KMS-11 (cell line): ENCODE measurements at regions not wholly inside any gene's neighbourhood (a gene's known extent, or its start where the extent isn't known, plus 50 kb on each side); places are given as distances from the start of the nearest gene placed in this dataset.

Source experiments
- H2AFZ ChIP-seq: fragments of 200-600 bp; sonication (generic); 2 replicates; pipeline ENCODE4 v1.6.1; 2016; ENCODE audit warnings: antibody characterized with exemption, mixed run types, low read depth
- H3K27ac ChIP-seq: fragments of 200-600 bp; sonication (generic); 2 replicates; pipeline ENCODE4 v1.6.1; 2016; ENCODE audit warnings: mild to moderate bottlenecking, mixed run types
- H3K27me3 ChIP-seq: fragments of 200-600 bp; sonication (generic); 2 replicates; pipeline ENCODE4 v1.6.1; 2017; ENCODE audit warnings: mild to moderate bottlenecking, low read depth, mixed run types, moderate library complexity; ENCODE audit not compliant: insufficient read depth
- H3K36me3 ChIP-seq: fragments of 200-600 bp; sonication (generic); 2 replicates; pipeline ENCODE4 v1.6.1; 2017; ENCODE audit warnings: mild to moderate bottlenecking, mixed run types; ENCODE audit not compliant: insufficient read depth
- H3K4me1 ChIP-seq: fragments of 200-600 bp; sonication (generic); 2 replicates; pipeline ENCODE4 v1.6.1; 2016; ENCODE audit warnings: mild to moderate bottlenecking, low read depth, mixed run types; ENCODE audit not compliant: poor library complexity, severe bottlenecking
- H3K4me2 ChIP-seq: fragments of 200-600 bp; sonication (generic); 2 replicates; pipeline ENCODE4 v1.7.0; 2016; ENCODE audit warnings: mild to moderate bottlenecking, mixed run types
- H3K4me3 ChIP-seq: fragments of 200-600 bp; sonication (generic); IDR thresholded peaks from 2 replicates; pipeline ENCODE4 v1.6.1; 2017; ENCODE audit warnings: low read depth, low read length, mixed read lengths; ENCODE audit not compliant: insufficient read depth
- H3K79me2 ChIP-seq: fragments of 200-600 bp; sonication (generic); 2 replicates; pipeline ENCODE4 v1.6.1; 2016; ENCODE audit warnings: low read depth, mixed run types; ENCODE audit not compliant: insufficient read depth
- H3K9ac ChIP-seq: fragments of 200-600 bp; sonication (generic); 2 replicates; pipeline ENCODE4 v1.6.1; 2016; ENCODE audit warnings: mild to moderate bottlenecking, mixed run types
- H4K20me1 ChIP-seq: fragments of 200-600 bp; sonication (generic); 2 replicates; pipeline ENCODE4 v1.6.1; 2016; ENCODE audit warnings: mild to moderate bottlenecking, mixed run types; ENCODE audit not compliant: insufficient read depth
- CTCF ChIP-seq: fragments of 200-600 bp; sonication (generic); conservative IDR thresholded peaks from 2 replicates; pipeline ENCODE4 v1.6.1; 2017; ENCODE audit warnings: low read depth, mild to moderate bottlenecking, antibody characterized with exemption, low read length, moderate library complexity, mixed read lengths

GRCh38 chr14:37842106-37842505 lies 246.7 kb downstream of the TTC6 start:
- Histone ChIP-seq H4K20me1 (no peaks in the 10 kb centered on the region), H3K79me2 (no peaks in the 10 kb centered on the region), H3K36me3 (no peaks in the 10 kb centered on the region), H3K27ac (no peak overlapping the region), H3K4me3 (no peak overlapping the region), H3K4me2 (no peak overlapping the region), H3K4me1 (no peaks in the 10 kb centered on the region), H3K9ac (no peak overlapping the region), H2AFZ (no peak overlapping the region), H3K27me3 (no peaks in the 10 kb centered on the region)
- TF ChIP-seq CTCF, result no peak

GRCh38 chr14:37843954-37844607 lies 248.7 kb downstream of the TTC6 start:
- Histone ChIP-seq H3K4me2 (no peak overlapping the region), H3K27me3 (no peaks in the 10 kb centered on the region), H2AFZ (no peak overlapping the region), H3K4me1 (no peaks in the 10 kb centered on the region), H3K9ac (no peak overlapping the region), H3K36me3 (no peaks in the 10 kb centered on the region), H3K79me2 (no peaks in the 10 kb centered on the region), H3K27ac (no peak overlapping the region), H3K4me3 (no peak overlapping the region), H4K20me1 (no peaks in the 10 kb centered on the region)
- TF ChIP-seq CTCF, result no peak

- no peaks in the 10 kb centered on the region for H3K36me3 ChIP-seq
- H3K27me3 ChIP-seq, result no peaks in the 10 kb centered on the region
- no peak for TF ChIP-seq CTCF
- H3K27ac ChIP-seq, result no peak overlapping the region
- no peaks in the 10 kb centered on the region for H3K4me1 ChIP-seq
- no peak overlapping the region for H3K4me3 ChIP-seq
- no peaks in the 10 kb centered on the region for H3K79me2 ChIP-seq
- H3K9ac ChIP-seq, result no peak overlapping the region
- no peak overlapping the region for H3K4me2 ChIP-seq
- H4K20me1 ChIP-seq, result no peaks in the 10 kb centered on the region
- H2AFZ ChIP-seq, result no peak overlapping the region
Observed at GRCh38 chr14:37844614-37845013, 249.2 kb downstream of the TTC6 start.

GRCh38 chr14:37848985-37849621 lies 253.7 kb downstream of the TTC6 start:
- H3K36me3 ChIP-seq, result no peaks in the 10 kb centered on the region
- H3K4me1 ChIP-seq, result no peaks in the 10 kb centered on the region
- no peak overlapping the region for H3K9ac ChIP-seq
- H3K79me2 ChIP-seq, result no peaks in the 10 kb centered on the region
- no peaks in the 10 kb centered on the region for H3K27me3 ChIP-seq
- no peak overlapping the region for H2AFZ ChIP-seq
- H4K20me1 ChIP-seq, result no peaks in the 10 kb centered on the region
- TF ChIP-seq CTCF, result no peak
- H3K4me2 ChIP-seq, result no peak overlapping the region
- no peak overlapping the region for H3K27ac ChIP-seq
- no peak overlapping the region for H3K4me3 ChIP-seq
